ENCODE measurements at regions not wholly inside any gene's neighbourhood (a gene's known extent, or its start where the extent isn't known, plus 50 kb on each side); places are given as distances from the start of the nearest gene placed in this dataset.

GRCh38 chr9:135020481-135021392 is 66.7 kb upstream of the OLFM1 start:
- TF ChIP-seq GATA2 (IDR thresholded peaks at IDR 0.05; ENCODE audit: low read depth, low read length) (no peak), GATA3 (IDR thresholded peaks at IDR 0.05; ENCODE audit: low read depth, low read length) (no peak)

GRCh38 chr9:135021393-135021789 is 66.1 kb upstream of the OLFM1 start:
- TF ChIP-seq GATA3 (IDR thresholded peaks at IDR 0.05; ENCODE audit: low read depth, low read length) (no peak), GATA2 (IDR thresholded peaks at IDR 0.05; ENCODE audit: low read depth, low read length) (no peak)

GRCh38 chr9:135022191-135022870 is 65.1 kb upstream of the OLFM1 start:
- TF ChIP-seq GATA2 (IDR thresholded peaks at IDR 0.05; ENCODE audit: low read depth, low read length) (no peak), GATA3 (IDR thresholded peaks at IDR 0.05; ENCODE audit: low read depth, low read length) (no peak)

- TF ChIP-seq GATA3 (IDR thresholded peaks at IDR 0.05; ENCODE audit: low read depth, low read length) (no peak), GATA2 (IDR thresholded peaks at IDR 0.05; ENCODE audit: low read depth, low read length) (no peak)
Measured at GRCh38 chr9:135023088-135023785, 64.2 kb upstream of the OLFM1 start.

GRCh38 chr9:135023786-135024405 is 63.6 kb upstream of the OLFM1 start:
- TF ChIP-seq GATA2 (IDR thresholded peaks at IDR 0.05; ENCODE audit: low read depth, low read length), result no peak
- TF ChIP-seq GATA3 (IDR thresholded peaks at IDR 0.05; ENCODE audit: low read depth, low read length), result no peak

GRCh38 chr9:135029463-135029862 is 58.0 kb upstream of the OLFM1 start:
- TF ChIP-seq GATA2 (IDR thresholded peaks at IDR 0.05; ENCODE audit: low read depth, low read length) (no peak), GATA3 (IDR thresholded peaks at IDR 0.05; ENCODE audit: low read depth, low read length) (no peak)

GRCh38 chr9:135029871-135030565 is 57.5 kb upstream of the OLFM1 start:
- no peak for TF ChIP-seq GATA2 (IDR thresholded peaks at IDR 0.05; ENCODE audit: low read depth, low read length)
- TF ChIP-seq GATA3 (IDR thresholded peaks at IDR 0.05; ENCODE audit: low read depth, low read length), result no peak

GRCh38 chr9:135030566-135031226 is 56.8 kb upstream of the OLFM1 start:
- no peak for TF ChIP-seq GATA2 (IDR thresholded peaks at IDR 0.05; ENCODE audit: low read depth, low read length)
- TF ChIP-seq GATA3 (IDR thresholded peaks at IDR 0.05; ENCODE audit: low read depth, low read length), result no peak

GRCh38 chr9:135032041-135032835 is 55.2 kb upstream of the OLFM1 start:
- TF ChIP-seq GATA2 (IDR thresholded peaks at IDR 0.05; ENCODE audit: low read depth, low read length) (no peak), GATA3 (IDR thresholded peaks at IDR 0.05; ENCODE audit: low read depth, low read length) (no peak)

GRCh38 chr9:135032868-135033460 is 54.5 kb upstream of the OLFM1 start:
- no peak for TF ChIP-seq GATA2 (IDR thresholded peaks at IDR 0.05; ENCODE audit: low read depth, low read length)

GRCh38 chr9:135033487-135033886 is 54.0 kb upstream of the OLFM1 start:
- TF ChIP-seq GATA2 (IDR thresholded peaks at IDR 0.05; ENCODE audit: low read depth, low read length), result no peak
- no peak for TF ChIP-seq GATA3 (IDR thresholded peaks at IDR 0.05; ENCODE audit: low read depth, low read length)

- TF ChIP-seq GATA3 (IDR thresholded peaks at IDR 0.05; ENCODE audit: low read depth, low read length) (no peak), GATA2 (IDR thresholded peaks at IDR 0.05; ENCODE audit: low read depth, low read length) (no peak)
Measured at GRCh38 chr9:135034106-135034505, 53.4 kb upstream of the OLFM1 start.

Data from SH-SY5Y (cell line).